GM12875 (cell line): ENCODE measurements at regions not wholly inside any gene's neighbourhood (a gene's known extent, or its start where the extent isn't known, plus 50 kb on each side); places are given as distances from the start of the nearest gene placed in this dataset.

Source experiments
- H3K4me3 ChIP-seq: one replicate; pipeline ENCODE4 v1.5.1; 2011; ENCODE audit warnings: low read depth, low read length, control low read depth
- TF ChIP-seq, protein P1 (sequence below): IDR thresholded peaks from 2 replicates; pipeline ENCODE4 v1.5.1; 2011; ENCODE audit warnings: low read depth, mild to moderate bottlenecking, control low read depth, inconsistent platforms, low read length, moderate library complexity, borderline replicate concordance; ENCODE audit not compliant: insufficient read depth

DNA sequence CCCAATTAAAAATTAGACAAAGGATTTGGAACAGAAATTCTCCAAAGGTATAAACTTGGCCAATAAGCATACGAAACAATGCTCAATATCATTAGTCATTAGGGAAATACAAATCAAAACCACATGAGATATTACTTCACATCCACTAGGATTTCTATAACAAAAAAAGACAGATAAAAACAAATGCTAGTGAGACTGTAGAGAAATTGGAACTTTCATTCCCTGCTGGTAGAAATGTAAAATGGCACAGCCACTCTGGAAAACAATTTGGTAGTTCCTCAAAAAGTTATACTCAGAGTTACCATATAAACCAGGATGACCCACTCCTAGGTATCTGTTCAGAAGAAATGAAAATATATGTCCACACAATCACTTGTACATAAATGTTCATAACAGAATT is 71.6 kb downstream of the RPL27A start:
- TF ChIP-seq, protein P1, sequence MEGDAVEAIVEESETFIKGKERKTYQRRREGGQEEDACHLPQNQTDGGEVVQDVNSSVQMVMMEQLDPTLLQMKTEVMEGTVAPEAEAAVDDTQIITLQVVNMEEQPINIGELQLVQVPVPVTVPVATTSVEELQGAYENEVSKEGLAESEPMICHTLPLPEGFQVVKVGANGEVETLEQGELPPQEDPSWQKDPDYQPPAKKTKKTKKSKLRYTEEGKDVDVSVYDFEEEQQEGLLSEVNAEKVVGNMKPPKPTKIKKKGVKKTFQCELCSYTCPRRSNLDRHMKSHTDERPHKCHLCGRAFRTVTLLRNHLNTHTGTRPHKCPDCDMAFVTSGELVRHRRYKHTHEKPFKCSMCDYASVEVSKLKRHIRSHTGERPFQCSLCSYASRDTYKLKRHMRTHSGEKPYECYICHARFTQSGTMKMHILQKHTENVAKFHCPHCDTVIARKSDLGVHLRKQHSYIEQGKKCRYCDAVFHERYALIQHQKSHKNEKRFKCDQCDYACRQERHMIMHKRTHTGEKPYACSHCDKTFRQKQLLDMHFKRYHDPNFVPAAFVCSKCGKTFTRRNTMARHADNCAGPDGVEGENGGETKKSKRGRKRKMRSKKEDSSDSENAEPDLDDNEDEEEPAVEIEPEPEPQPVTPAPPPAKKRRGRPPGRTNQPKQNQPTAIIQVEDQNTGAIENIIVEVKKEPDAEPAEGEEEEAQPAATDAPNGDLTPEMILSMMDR: no peak

GRCh38 chr11:8756201-8756600 is 73.6 kb downstream of the RPL27A start:
- TF ChIP-seq, protein P1: no peak
- no peak overlapping the region for H3K4me3 ChIP-seq

More for the DNA sequence above, 71.6 kb downstream of the RPL27A start:
- H3K4me3 ChIP-seq: no peak overlapping the region

DNA sequence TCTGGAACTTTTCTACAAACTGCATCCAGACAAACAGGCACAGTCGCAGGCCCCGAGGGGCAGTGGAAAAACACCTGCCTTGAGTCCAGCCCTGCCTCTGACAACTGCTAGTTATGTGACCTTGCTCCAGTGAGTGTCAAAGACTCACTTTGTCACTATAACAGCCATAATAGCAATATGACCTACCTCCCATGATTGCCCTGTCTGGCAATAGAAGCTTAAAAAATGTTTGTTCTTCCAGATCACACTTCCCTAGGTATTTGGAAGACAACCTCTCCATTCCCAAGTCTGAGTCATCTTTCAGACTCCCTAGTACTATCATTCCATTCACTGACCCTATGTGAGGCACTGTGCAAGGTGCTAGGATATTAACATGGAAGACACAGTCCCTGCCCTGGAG is 74.5 kb downstream of the RPL27A start:
- H3K4me3 ChIP-seq: no peak overlapping the region
- TF ChIP-seq, protein P1: no peak

DNA sequence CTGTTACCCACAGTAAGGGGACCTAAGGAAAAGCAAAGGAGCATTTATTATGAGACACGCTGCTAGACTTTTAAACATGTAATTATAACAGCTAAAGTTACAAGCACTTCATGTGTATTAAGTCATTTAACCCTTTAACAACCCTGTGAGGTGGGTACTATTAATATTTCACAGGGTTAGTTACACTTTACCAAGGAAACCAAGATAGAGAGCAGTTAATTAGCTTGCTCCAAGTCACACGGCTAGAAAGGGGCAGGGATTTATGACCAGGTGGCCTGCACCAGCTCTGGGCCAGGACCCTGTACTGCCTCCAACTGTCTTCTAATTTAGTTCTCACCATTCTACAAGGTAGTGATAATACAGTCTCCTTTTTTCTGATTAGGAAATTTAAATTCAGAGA is 74.9 kb downstream of the RPL27A start:
- no peak overlapping the region for H3K4me3 ChIP-seq
- TF ChIP-seq, protein P1: no peak

- TF ChIP-seq, protein P1: no peak
- no peak overlapping the region for H3K4me3 ChIP-seq
Measured at GRCh38 chr11:8758619-8759169, 76.1 kb downstream of the RPL27A start.

GRCh38 chr11:8759634-8760033 is 77.0 kb downstream of the RPL27A start:
- TF ChIP-seq, protein P1: no peak
- H3K4me3 ChIP-seq: no peak overlapping the region

GRCh38 chr11:8760896-8761295 is 78.3 kb downstream of the RPL27A start:
- TF ChIP-seq, protein P1: no peak
- H3K4me3 ChIP-seq: no peak overlapping the region
